ENCODE measurements at regions not wholly inside any gene's neighbourhood (a gene's known extent, or its start where the extent isn't known, plus 50 kb on each side); places are given as distances from the start of the nearest gene placed in this dataset.

- intact Hi-C loops (cut with DNase I, micrococcal nuclease), result no loop called here
Observed at GRCh38 chr9:16174915-16175314, 622.1 kb downstream of the CCDC171 start.

GRCh38 chr9:16175461-16175860, 622.6 kb downstream of the CCDC171 start:
- peaks cover 0 to 7% of the 10 kb centered on the region in 2 experiments for H3K9me3 ChIP-seq (ENCODE audit: control insufficient read depth in 1 of 2, insufficient read depth in 1 of 2, low read length in 2 of 2)
- Mint-ChIP-seq H3K4me3 (no peak overlapping the region), H3K9me3 (no peaks in the 10 kb centered on the region), H3K27ac (no peak overlapping the region), H3K36me3 (ENCODE audit: low read depth) (no peaks in the 10 kb centered on the region), H3K4me1 (ENCODE audit: low read depth) (no peaks in the 10 kb centered on the region), H3K27me3 (no peaks in the 10 kb centered on the region)
- H3K27ac ChIP-seq (ENCODE audit: low read depth in 1 of 2, low read length in 2 of 2), result no peak overlapping the region
- H3K36me3 ChIP-seq (ENCODE audit: insufficient read depth, low read length), result no peaks in the 10 kb centered on the region
- no peaks in the 10 kb centered on the region for H3K27me3 ChIP-seq (ENCODE audit: control insufficient read depth in 1 of 2, insufficient read depth in 2 of 2, low read length in 2 of 2)
- intact Hi-C loops (cut with DNase I, micrococcal nuclease), result no loop called here
- TF ChIP-seq CTCF (IDR thresholded peaks at IDR 0.05), result no peak
- ATAC-seq (ENCODE audit: poor library complexity) (no peak), DNase-seq (no peak)
- ChIA-PET POLR2A (no interaction called here), CTCF (no interaction called here)
- no peaks in the 10 kb centered on the region for H3K4me1 ChIP-seq (ENCODE audit: insufficient read depth, low read length)
- no peak overlapping the region for H3K4me3 ChIP-seq (ENCODE audit: low read length)

More at GRCh38 chr9:16174915-16175314, 622.1 kb downstream of the CCDC171 start:
- Histone ChIP-seq H3K36me3 (ENCODE audit: insufficient read depth, low read length) (no peaks in the 10 kb centered on the region), H3K9me3 (ENCODE audit: control insufficient read depth in 1 of 2, insufficient read depth in 1 of 2, low read length in 2 of 2) (peaks cover 0 to 7% of the 10 kb centered on the region in 2 experiments), H3K27ac (ENCODE audit: low read depth in 1 of 2, low read length in 2 of 2) (no peak overlapping the region), H3K4me1 (ENCODE audit: insufficient read depth, low read length) (no peaks in the 10 kb centered on the region), H3K4me3 (ENCODE audit: low read length) (no peak overlapping the region), H3K27me3 (ENCODE audit: control insufficient read depth in 1 of 2, insufficient read depth in 2 of 2, low read length in 2 of 2) (no peaks in the 10 kb centered on the region)
- no peak overlapping the region for H3K4me3 Mint-ChIP-seq
- no peaks in the 10 kb centered on the region for H3K4me1 Mint-ChIP-seq (ENCODE audit: low read depth)
- ChIA-PET CTCF (no interaction called here), POLR2A (no interaction called here)
- H3K27ac Mint-ChIP-seq, result no peak overlapping the region
- no peaks in the 10 kb centered on the region for H3K27me3 Mint-ChIP-seq
- ATAC-seq (ENCODE audit: poor library complexity) (no peak), DNase-seq (no peak)
- H3K36me3 Mint-ChIP-seq (ENCODE audit: low read depth), result no peaks in the 10 kb centered on the region
- no peak for TF ChIP-seq CTCF (IDR thresholded peaks at IDR 0.05)
- no peaks in the 10 kb centered on the region for H3K9me3 Mint-ChIP-seq

GRCh38 chr9:16178294-16178693, 625.5 kb downstream of the CCDC171 start:
- CTCF ChIA-PET, result no interaction called here
- Mint-ChIP-seq H3K27ac (no peak overlapping the region), H3K4me1 (ENCODE audit: low read depth) (no peaks in the 10 kb centered on the region), H3K27me3 (no peaks in the 10 kb centered on the region), H3K9me3 (no peaks in the 10 kb centered on the region), H3K36me3 (ENCODE audit: low read depth) (no peaks in the 10 kb centered on the region), H3K4me3 (no peak overlapping the region)
- POLR2A ChIA-PET, result no interaction called here
- Histone ChIP-seq H3K36me3 (ENCODE audit: insufficient read depth, low read length) (no peaks in the 10 kb centered on the region), H3K27me3 (ENCODE audit: control insufficient read depth in 1 of 2, insufficient read depth in 2 of 2, low read length in 2 of 2) (no peaks in the 10 kb centered on the region), H3K4me1 (ENCODE audit: insufficient read depth, low read length) (no peaks in the 10 kb centered on the region), H3K27ac (ENCODE audit: low read depth in 1 of 2, low read length in 2 of 2) (no peak overlapping the region), H3K9me3 (ENCODE audit: control insufficient read depth in 1 of 2, insufficient read depth in 1 of 2, low read length in 2 of 2) (peaks cover 0 to 7% of the 10 kb centered on the region in 2 experiments), H3K4me3 (ENCODE audit: low read length) (no peak overlapping the region)
- DNase-seq (no peak), ATAC-seq (ENCODE audit: poor library complexity) (no peak)
- intact Hi-C loops (cut with DNase I, micrococcal nuclease), result no loop called here
- TF ChIP-seq CTCF (IDR thresholded peaks at IDR 0.05), result no peak

Data from CD4-positive, alpha-beta T cell (primary cell).